HG03139 (cell line): ENCODE measurements at regions not wholly inside any gene's neighbourhood (a gene's known extent, or its start where the extent isn't known, plus 50 kb on each side); places are given as distances from the start of the nearest gene placed in this dataset.
A peak's percentile ranks its signal among the peaks of the same experiment; 100 is the strongest.
"Not testable (repeated sequence)": the region's sequence is repeated elsewhere in the genome, so short reads cannot be mapped to it uniquely, and the experiment has no call there.

Experiments
- ATAC-seq: cut with Tn5 transposase; IDR thresholded peaks from one replicate; pipeline ENCODE4 v1.9.1; 2021; ENCODE audit not compliant: unreplicated experiment

GRCh38 chr3:110293660-110294059, 778.0 kb upstream of the NECTIN3 start:
- ATAC-seq: no peak

- ATAC-seq: no peak
Observed at GRCh38 chr3:110296885-110297284, 774.7 kb upstream of the NECTIN3 start.

- ATAC-seq: no peak
Observed at GRCh38 chr3:110301781-110302180, 769.8 kb upstream of the NECTIN3 start.

- no peak for ATAC-seq
Observed at GRCh38 chr3:110307065-110307809, 764.4 kb upstream of the NECTIN3 start.

- no peak for ATAC-seq
Observed at GRCh38 chr3:110311541-110311940, 760.1 kb upstream of the NECTIN3 start.

- ATAC-seq: peak; percentile 91
Observed at GRCh38 chr3:110314512-110315114, 757.0 kb upstream of the NECTIN3 start.

GRCh38 chr3:110318108-110318507, 753.5 kb upstream of the NECTIN3 start:
- ATAC-seq: no peak

GRCh38 chr3:110323349-110323748, 748.3 kb upstream of the NECTIN3 start:
- ATAC-seq: no peak

- ATAC-seq: no peak
Observed at GRCh38 chr3:110324171-110324705, 747.4 kb upstream of the NECTIN3 start.

GRCh38 chr3:110327870-110328269, 743.7 kb upstream of the NECTIN3 start:
- ATAC-seq: no peak

GRCh38 chr3:110331562-110331961, 740.1 kb upstream of the NECTIN3 start:
- not testable (repeated sequence) for ATAC-seq

- ATAC-seq: no peak
Observed at GRCh38 chr3:110332629-110333028, 739.0 kb upstream of the NECTIN3 start.

GRCh38 chr3:110341047-110341446, 730.6 kb upstream of the NECTIN3 start:
- no peak for ATAC-seq

- peak; percentile 4 for ATAC-seq
Observed at GRCh38 chr3:110343376-110343775, 728.2 kb upstream of the NECTIN3 start.

- ATAC-seq: peak; percentile 80
Observed at GRCh38 chr3:110343945-110344344, 727.7 kb upstream of the NECTIN3 start.

GRCh38 chr3:110344487-110344886, 727.1 kb upstream of the NECTIN3 start:
- no peak for ATAC-seq

GRCh38 chr3:110344897-110345767, 726.5 kb upstream of the NECTIN3 start:
- ATAC-seq: peak; percentile 49

- no peak for ATAC-seq
Observed at GRCh38 chr3:110349295-110349694, 722.3 kb upstream of the NECTIN3 start.

GRCh38 chr3:110352841-110353604, 718.6 kb upstream of the NECTIN3 start:
- no peak for ATAC-seq

GRCh38 chr3:110362751-110363150, 708.9 kb upstream of the NECTIN3 start:
- no peak for ATAC-seq

- ATAC-seq: not testable (repeated sequence)
Observed at GRCh38 chr3:110367289-110367688, 704.3 kb upstream of the NECTIN3 start.
